ACC112 (cell line): ENCODE measurements at regions not wholly inside any gene's neighbourhood (a gene's known extent, or its start where the extent isn't known, plus 50 kb on each side); places are given as distances from the start of the nearest gene placed in this dataset.

Experiments used
- H2AFZ ChIP-seq: fragments of 200-600 bp; sonication (generic); one replicate; pipeline ENCODE4 v1.6.0; 2017; ENCODE audit warnings: antibody characterized with exemption, low read length; ENCODE audit not compliant: unreplicated experiment
- H3K27ac ChIP-seq: fragments of 200-600 bp; sonication (generic); 2 replicates; pipeline ENCODE4 v1.5.1; 2014; ENCODE audit warnings: low read depth, mild to moderate bottlenecking, antibody characterized with exemption, low read length, moderate library complexity
- H3K27me3 ChIP-seq: fragments of 200-600 bp; sonication (generic); 2 replicates; pipeline ENCODE4 v1.6.1; 2014; ENCODE audit warnings: mild to moderate bottlenecking, antibody characterized with exemption, low read length, moderate library complexity, mixed read lengths; ENCODE audit not compliant: insufficient read depth
- H3K36me3 ChIP-seq: fragments of 200-600 bp; sonication (generic); 2 replicates; pipeline ENCODE4 v1.6.1; 2016; ENCODE audit warnings: mild to moderate bottlenecking, antibody characterized with exemption, low read length, moderate library complexity, mixed read lengths; ENCODE audit not compliant: insufficient read depth
- H3K4me1 ChIP-seq: fragments of 200-600 bp; sonication (generic); one replicate; pipeline ENCODE4 v1.6.1; 2016; ENCODE audit warnings: low read length, mixed read lengths; ENCODE audit not compliant: insufficient read depth, unreplicated experiment, control insufficient read depth
- H3K4me3 ChIP-seq: fragments of 200-600 bp; sonication (generic); 2 replicates; pipeline ENCODE4 v1.5.1; 2014; ENCODE audit warnings: mild to moderate bottlenecking, low read depth, low read length
- H3K79me2 ChIP-seq: fragments of 200-600 bp; sonication (generic); one replicate; pipeline ENCODE4 v1.6.0; 2016; ENCODE audit warnings: low read length; ENCODE audit not compliant: control insufficient read depth, unreplicated experiment, insufficient read depth

- Histone ChIP-seq H3K36me3 (no peaks in the 10 kb centered on the region), H2AFZ (no peak overlapping the region), H3K27ac (no peak overlapping the region), H3K4me3 (no peak overlapping the region), H3K27me3 (no peaks in the 10 kb centered on the region), H3K79me2 (no peaks in the 10 kb centered on the region), H3K4me1 (no peaks in the 10 kb centered on the region)
Observed at GRCh38 chr10:36391405-36391804, 734.0 kb upstream of the ANKRD30A start.

GRCh38 chr10:36390221-36390620 is 735.2 kb upstream of the ANKRD30A start:
- Histone ChIP-seq H3K27me3 (no peaks in the 10 kb centered on the region), H3K4me1 (no peaks in the 10 kb centered on the region), H2AFZ (no peak overlapping the region), H3K27ac (no peak overlapping the region), H3K79me2 (no peaks in the 10 kb centered on the region), H3K36me3 (no peaks in the 10 kb centered on the region), H3K4me3 (no peak overlapping the region)

DNA sequence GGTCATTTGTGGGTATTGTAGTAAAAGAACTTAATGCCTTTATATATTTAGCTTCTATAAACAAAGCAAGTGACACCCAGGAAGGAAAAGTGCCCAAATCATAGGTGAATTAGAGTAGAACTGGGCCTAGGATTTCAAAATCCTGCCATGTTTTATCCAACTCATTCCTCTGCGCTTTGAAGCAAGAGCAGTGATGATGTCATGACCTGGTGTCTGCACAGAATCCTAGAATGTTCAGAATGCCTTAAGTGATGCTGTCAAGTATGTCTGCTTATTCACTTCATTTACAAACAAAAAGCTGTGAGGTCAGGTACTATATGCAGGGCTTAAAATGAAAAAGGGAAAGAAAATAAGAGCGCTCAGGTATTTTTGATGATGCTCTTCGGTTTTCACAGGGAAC is 737.2 kb upstream of the ANKRD30A start:
- Histone ChIP-seq H3K79me2 (no peaks in the 10 kb centered on the region), H3K36me3 (no peaks in the 10 kb centered on the region), H3K27me3 (no peaks in the 10 kb centered on the region), H3K4me1 (no peaks in the 10 kb centered on the region), H2AFZ (no peak overlapping the region), H3K27ac (no peak overlapping the region), H3K4me3 (no peak overlapping the region)

GRCh38 chr10:36385693-36386092 is 739.7 kb upstream of the ANKRD30A start:
- H3K4me1 ChIP-seq = no peaks in the 10 kb centered on the region
- H3K4me3 ChIP-seq = no peak overlapping the region
- H2AFZ ChIP-seq = no peak overlapping the region
- H3K36me3 ChIP-seq = no peaks in the 10 kb centered on the region
- H3K27ac ChIP-seq = no peak overlapping the region
- H3K27me3 ChIP-seq = no peaks in the 10 kb centered on the region
- no peaks in the 10 kb centered on the region for H3K79me2 ChIP-seq

- H3K79me2 ChIP-seq = no peaks in the 10 kb centered on the region
- no peak overlapping the region for H3K27ac ChIP-seq
- no peaks in the 10 kb centered on the region for H3K4me1 ChIP-seq
- H3K27me3 ChIP-seq = no peaks in the 10 kb centered on the region
- no peaks in the 10 kb centered on the region for H3K36me3 ChIP-seq
- H3K4me3 ChIP-seq = no peak overlapping the region
- H2AFZ ChIP-seq = no peak overlapping the region
Observed at GRCh38 chr10:36383349-36383748, 741.3 kb upstream of the FZD8 start.

- no peaks in the 10 kb centered on the region for H3K79me2 ChIP-seq
- no peaks in the 10 kb centered on the region for H3K36me3 ChIP-seq
- H3K27me3 ChIP-seq = no peaks in the 10 kb centered on the region
- no peaks in the 10 kb centered on the region for H3K4me1 ChIP-seq
- H3K27ac ChIP-seq = no peak overlapping the region
- H2AFZ ChIP-seq = no peak overlapping the region
- no peak overlapping the region for H3K4me3 ChIP-seq
Observed at GRCh38 chr10:36381748-36382147, 739.7 kb upstream of the FZD8 start.

DNA sequence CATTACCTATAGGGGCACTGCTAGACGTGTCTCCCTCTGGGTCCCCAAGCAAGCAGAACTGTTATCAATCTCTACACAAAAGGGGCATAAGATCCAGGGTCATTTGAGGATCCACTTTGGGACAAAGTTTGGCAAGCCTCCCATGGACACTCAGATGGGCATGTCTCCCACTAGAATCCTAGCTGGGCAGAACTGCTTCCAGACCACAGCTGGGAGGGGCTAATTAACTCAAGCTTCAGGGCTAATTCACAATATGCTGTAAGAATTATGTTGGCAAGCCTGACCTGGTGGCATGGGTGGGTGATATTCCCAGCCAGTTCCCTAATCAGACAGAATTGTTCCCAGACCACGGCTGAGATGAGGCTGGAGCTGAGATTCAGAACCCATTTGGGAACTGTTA is 738.4 kb upstream of the FZD8 start:
- H3K79me2 ChIP-seq = no peaks in the 10 kb centered on the region
- H3K4me1 ChIP-seq = no peaks in the 10 kb centered on the region
- no peaks in the 10 kb centered on the region for H3K27me3 ChIP-seq
- no peak overlapping the region for H2AFZ ChIP-seq
- no peak overlapping the region for H3K4me3 ChIP-seq
- no peaks in the 10 kb centered on the region for H3K36me3 ChIP-seq
- no peak overlapping the region for H3K27ac ChIP-seq

DNA sequence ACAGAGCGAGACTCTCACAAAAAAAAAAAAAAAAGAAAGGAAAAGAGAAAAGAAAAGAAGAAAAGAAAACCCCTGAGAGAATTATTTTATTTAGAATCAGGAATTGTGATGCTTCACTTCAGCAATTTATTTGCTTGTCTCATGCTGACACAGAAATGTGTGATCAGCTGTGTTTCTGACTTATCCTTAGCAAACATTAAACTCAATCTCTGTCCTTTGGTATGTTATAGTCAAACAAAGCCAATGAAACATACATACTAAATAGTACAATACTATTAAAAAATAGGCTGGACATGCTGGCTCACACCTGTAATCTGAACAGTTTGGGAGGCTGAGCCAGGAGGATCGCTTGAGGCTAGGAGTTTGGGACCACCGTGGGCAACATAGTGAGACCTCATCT is 733.0 kb upstream of the FZD8 start:
- H2AFZ ChIP-seq = no peak overlapping the region
- no peaks in the 10 kb centered on the region for H3K4me1 ChIP-seq
- H3K36me3 ChIP-seq = no peaks in the 10 kb centered on the region
- no peak overlapping the region for H3K4me3 ChIP-seq
- no peaks in the 10 kb centered on the region for H3K27me3 ChIP-seq
- H3K27ac ChIP-seq = no peak overlapping the region
- no peaks in the 10 kb centered on the region for H3K79me2 ChIP-seq

DNA sequence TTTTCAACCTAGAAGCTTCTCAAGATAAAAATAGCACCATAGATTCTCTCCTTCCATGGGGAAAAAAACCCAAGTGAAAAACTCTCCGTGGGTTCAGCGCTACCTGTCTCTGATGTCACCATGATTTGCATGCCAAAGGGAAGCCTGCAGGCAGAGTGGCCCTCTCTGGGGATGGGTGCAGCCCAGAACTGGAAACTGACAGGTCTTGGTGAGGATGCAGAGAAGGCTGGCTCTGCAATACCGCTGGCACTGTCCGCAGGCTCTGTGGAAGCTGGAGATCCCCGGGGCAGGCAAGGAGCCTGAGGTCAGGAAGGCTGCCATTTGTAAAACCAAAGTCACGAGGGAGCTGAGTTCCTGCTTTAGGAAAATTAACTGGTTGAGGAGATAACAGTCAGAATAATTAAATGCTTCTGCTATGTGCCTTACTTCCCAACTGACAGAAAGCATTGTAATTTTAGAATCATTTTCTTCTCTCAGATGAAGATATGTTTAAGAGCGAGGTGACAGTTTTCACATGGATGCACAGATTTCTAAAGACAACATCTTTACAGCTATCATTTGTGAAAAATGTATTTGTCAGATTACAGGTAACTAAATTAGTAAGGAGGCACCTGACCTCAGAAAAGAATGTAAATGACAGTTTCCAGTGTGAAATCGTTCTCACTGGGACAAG is 731.5 kb upstream of the FZD8 start:
- H3K27me3 ChIP-seq = no peaks in the 10 kb centered on the region
- no peaks in the 10 kb centered on the region for H3K4me1 ChIP-seq
- no peaks in the 10 kb centered on the region for H3K36me3 ChIP-seq
- no peak overlapping the region for H3K4me3 ChIP-seq
- H3K27ac ChIP-seq = no peak overlapping the region
- H3K79me2 ChIP-seq = no peaks in the 10 kb centered on the region
- no peak overlapping the region for H2AFZ ChIP-seq

GRCh38 chr10:36367362-36367761 is 725.3 kb upstream of the FZD8 start:
- no peak overlapping the region for H3K27ac ChIP-seq
- no peak overlapping the region for H3K4me3 ChIP-seq
- H3K36me3 ChIP-seq = no peaks in the 10 kb centered on the region
- no peaks in the 10 kb centered on the region for H3K27me3 ChIP-seq
- H3K4me1 ChIP-seq = no peaks in the 10 kb centered on the region
- H2AFZ ChIP-seq = no peak overlapping the region
- H3K79me2 ChIP-seq = no peaks in the 10 kb centered on the region

GRCh38 chr10:36366843-36367242 is 724.7 kb upstream of the FZD8 start:
- Histone ChIP-seq H2AFZ (no peak overlapping the region), H3K4me1 (no peaks in the 10 kb centered on the region), H3K36me3 (no peaks in the 10 kb centered on the region), H3K27me3 (no peaks in the 10 kb centered on the region), H3K4me3 (no peak overlapping the region), H3K27ac (no peak overlapping the region), H3K79me2 (no peaks in the 10 kb centered on the region)
